ENCODE measurements at regions not wholly inside any gene's neighbourhood (a gene's known extent, or its start where the extent isn't known, plus 50 kb on each side); places are given as distances from the start of the nearest gene placed in this dataset.
A peak's percentile ranks its signal among the peaks of the same experiment; 100 is the strongest.

DNA sequence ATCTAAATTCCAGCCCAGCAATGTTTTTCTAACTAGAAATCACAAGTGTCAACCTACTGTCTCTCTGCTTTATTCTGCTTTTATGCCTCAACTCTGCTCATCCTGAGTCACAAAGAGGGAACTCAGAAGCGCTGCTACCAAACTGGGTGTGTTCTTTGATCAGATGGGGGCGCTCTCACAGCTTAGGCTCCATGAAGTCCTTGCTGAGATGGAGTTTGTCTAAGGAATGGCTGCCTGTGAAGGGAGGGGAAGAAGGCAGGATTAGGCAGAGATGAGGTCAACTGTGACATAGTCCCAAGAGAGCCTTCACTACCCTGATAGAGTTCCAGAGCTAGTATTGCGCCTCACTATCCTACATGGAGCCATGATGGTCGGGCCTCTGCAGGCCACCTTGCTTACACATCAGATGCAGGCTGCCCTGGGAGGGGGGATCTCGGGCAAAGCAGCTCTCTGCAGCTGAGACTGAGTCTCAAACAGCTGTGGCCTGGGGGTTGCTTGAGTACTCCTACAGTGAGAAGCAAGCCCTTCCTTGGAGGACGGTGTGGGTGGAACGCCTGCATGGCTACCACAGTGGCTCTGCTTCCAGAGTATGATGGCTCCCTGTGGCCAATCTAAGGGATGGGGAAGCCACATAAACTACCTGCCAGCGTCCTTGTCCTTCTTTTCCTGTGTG, 219.9 kb downstream of the CCNG2 start:
- no peaks in the 10 kb centered on the region for H4K20me1 ChIP-seq (ENCODE audit: low read depth)
- H3K9me3 ChIP-seq (ENCODE audit: low read depth), result no peaks in the 10 kb centered on the region
- no peaks in the 10 kb centered on the region for H3F3A ChIP-seq (ENCODE audit: low read depth)
- DNase-seq (ENCODE audit: low spot score), result peak; percentile 18
- H3K9ac ChIP-seq, result no peak overlapping the region
- no peaks in the 10 kb centered on the region for H3K36me3 ChIP-seq
- H3K79me2 ChIP-seq (ENCODE audit: low read depth), result no peaks in the 10 kb centered on the region
- H3K4me1 ChIP-seq, result no peaks in the 10 kb centered on the region
- Mint-ChIP-seq H3K4me3 (no peak overlapping the region), H3K9me3 (no peaks in the 10 kb centered on the region), H3K4me1 (no peaks in the 10 kb centered on the region), H3K36me3 (no peaks in the 10 kb centered on the region), H3K27me3 (ENCODE audit: insufficient read depth, low read depth) (no peaks in the 10 kb centered on the region), H3K27ac (no peak overlapping the region)
- no peak overlapping the region for H3K27ac ChIP-seq
- TF ChIP-seq EZH2phosphoT487 (IDR thresholded peaks at IDR 0.05) (no peak), EZH2 (IDR thresholded peaks at IDR 0.05) (no peak)
- TF ChIP-seq, protein P1, sequence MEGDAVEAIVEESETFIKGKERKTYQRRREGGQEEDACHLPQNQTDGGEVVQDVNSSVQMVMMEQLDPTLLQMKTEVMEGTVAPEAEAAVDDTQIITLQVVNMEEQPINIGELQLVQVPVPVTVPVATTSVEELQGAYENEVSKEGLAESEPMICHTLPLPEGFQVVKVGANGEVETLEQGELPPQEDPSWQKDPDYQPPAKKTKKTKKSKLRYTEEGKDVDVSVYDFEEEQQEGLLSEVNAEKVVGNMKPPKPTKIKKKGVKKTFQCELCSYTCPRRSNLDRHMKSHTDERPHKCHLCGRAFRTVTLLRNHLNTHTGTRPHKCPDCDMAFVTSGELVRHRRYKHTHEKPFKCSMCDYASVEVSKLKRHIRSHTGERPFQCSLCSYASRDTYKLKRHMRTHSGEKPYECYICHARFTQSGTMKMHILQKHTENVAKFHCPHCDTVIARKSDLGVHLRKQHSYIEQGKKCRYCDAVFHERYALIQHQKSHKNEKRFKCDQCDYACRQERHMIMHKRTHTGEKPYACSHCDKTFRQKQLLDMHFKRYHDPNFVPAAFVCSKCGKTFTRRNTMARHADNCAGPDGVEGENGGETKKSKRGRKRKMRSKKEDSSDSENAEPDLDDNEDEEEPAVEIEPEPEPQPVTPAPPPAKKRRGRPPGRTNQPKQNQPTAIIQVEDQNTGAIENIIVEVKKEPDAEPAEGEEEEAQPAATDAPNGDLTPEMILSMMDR (IDR thresholded peaks at IDR 0.05), result peak; percentile 26
- H3K4me2 ChIP-seq, result no peak overlapping the region
- H3K27me3 ChIP-seq, result no peaks in the 10 kb centered on the region
- no peak overlapping the region for H3K4me3 ChIP-seq
- no peak overlapping the region for H2AFZ ChIP-seq (replicated peaks)

DNA sequence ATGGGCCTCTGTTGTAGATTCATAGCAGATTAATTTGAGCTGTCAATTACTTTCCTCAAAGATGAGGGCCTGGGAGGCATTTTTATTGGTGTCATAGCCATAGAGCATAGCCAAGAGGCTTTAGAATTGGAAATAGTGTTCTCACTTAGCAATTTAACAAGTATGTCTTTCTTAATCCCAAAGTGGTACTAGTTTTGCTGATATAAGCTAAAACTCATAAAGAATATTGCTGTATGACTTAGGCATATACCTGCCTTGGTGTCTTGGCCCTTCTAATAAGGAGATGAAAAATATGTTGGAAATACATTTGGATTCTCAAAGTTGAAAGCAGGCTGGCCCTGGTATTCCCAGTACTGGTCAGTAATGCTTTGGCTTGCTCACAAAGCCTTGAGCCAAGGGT, 221.5 kb upstream of the CXCL13 start:
- Histone ChIP-seq H3K9me3 (ENCODE audit: low read depth) (no peaks in the 10 kb centered on the region), H3K79me2 (ENCODE audit: low read depth) (no peaks in the 10 kb centered on the region), H2AFZ (replicated peaks) (no peak overlapping the region), H3K9ac (no peak overlapping the region), H4K20me1 (ENCODE audit: low read depth) (no peaks in the 10 kb centered on the region), H3K27me3 (no peaks in the 10 kb centered on the region), H3K27ac (no peak overlapping the region), H3K4me2 (no peak overlapping the region), H3F3A (ENCODE audit: low read depth) (no peaks in the 10 kb centered on the region), H3K36me3 (no peaks in the 10 kb centered on the region), H3K4me3 (no peak overlapping the region), H3K4me1 (no peaks in the 10 kb centered on the region)
- Mint-ChIP-seq H3K27me3 (ENCODE audit: insufficient read depth, low read depth) (no peaks in the 10 kb centered on the region), H3K4me1 (no peaks in the 10 kb centered on the region), H3K36me3 (no peaks in the 10 kb centered on the region), H3K4me3 (no peak overlapping the region), H3K9me3 (no peaks in the 10 kb centered on the region), H3K27ac (no peak overlapping the region)
- no peak for DNase-seq (ENCODE audit: low spot score)
- TF ChIP-seq, protein P1 (IDR thresholded peaks at IDR 0.05), result no peak
- no peak for TF ChIP-seq EZH2 (IDR thresholded peaks at IDR 0.05)
- no peak for TF ChIP-seq EZH2phosphoT487 (IDR thresholded peaks at IDR 0.05)

DNA sequence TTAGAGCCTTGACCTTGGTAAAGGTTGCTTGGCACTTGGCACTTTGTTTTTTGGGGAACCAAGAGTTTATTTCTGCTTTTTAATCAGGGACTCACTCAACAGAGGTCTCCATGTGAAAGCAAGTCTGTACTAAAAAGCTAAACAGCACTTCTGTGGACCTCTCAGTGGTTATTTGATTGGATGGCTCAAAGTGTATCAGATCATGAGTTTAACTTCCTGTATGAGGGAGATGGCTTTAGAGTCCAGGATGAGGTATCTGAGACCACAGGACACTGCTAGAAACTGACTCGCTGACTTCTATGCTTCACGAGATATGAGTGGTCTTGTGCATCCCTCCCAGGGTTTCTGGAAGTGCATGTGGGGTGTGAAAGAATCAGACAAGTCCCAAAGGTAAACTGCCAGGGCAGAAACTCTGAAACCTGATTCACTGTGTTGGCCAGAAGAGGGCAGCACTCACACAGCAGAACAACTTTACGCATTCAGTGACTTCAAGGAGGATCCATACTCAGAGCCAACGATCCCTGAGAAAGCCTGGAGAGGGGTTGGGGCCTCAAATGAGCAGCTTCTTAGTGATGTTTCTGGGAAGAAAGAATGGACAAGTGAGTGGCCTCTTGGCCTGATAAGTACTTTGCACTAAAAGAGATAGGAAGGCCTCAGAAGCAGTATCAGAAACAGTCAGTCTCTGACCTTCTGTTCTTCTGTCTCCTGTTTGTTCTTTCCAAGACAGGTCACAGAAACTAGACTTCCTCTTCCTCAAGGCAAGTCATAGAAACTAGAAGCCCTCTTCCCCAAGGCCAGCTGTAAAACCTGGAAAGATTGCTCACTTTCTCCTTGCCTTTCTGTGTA, 220.3 kb upstream of the CXCL13 start:
- Mint-ChIP-seq H3K27ac (no peak overlapping the region), H3K4me1 (no peaks in the 10 kb centered on the region), H3K9me3 (no peaks in the 10 kb centered on the region), H3K36me3 (no peaks in the 10 kb centered on the region), H3K4me3 (no peak overlapping the region), H3K27me3 (ENCODE audit: insufficient read depth, low read depth) (peaks cover 2% of the 10 kb centered on the region)
- Histone ChIP-seq H3K27ac (no peak overlapping the region), H3K9ac (peak overlapping the region; percentile 3), H3K36me3 (no peaks in the 10 kb centered on the region), H3F3A (ENCODE audit: low read depth) (no peaks in the 10 kb centered on the region), H3K4me2 (no peak overlapping the region), H3K4me3 (no peak overlapping the region), H3K9me3 (ENCODE audit: low read depth) (no peaks in the 10 kb centered on the region), H3K27me3 (no peaks in the 10 kb centered on the region), H3K79me2 (ENCODE audit: low read depth) (no peaks in the 10 kb centered on the region), H4K20me1 (ENCODE audit: low read depth) (no peaks in the 10 kb centered on the region), H2AFZ (replicated peaks) (peak overlapping the region; percentile 73), H3K4me1 (no peaks in the 10 kb centered on the region)
- TF ChIP-seq, protein P1 (IDR thresholded peaks at IDR 0.05), result peak; percentile 88
- no peak for TF ChIP-seq EZH2phosphoT487 (IDR thresholded peaks at IDR 0.05)
- TF ChIP-seq EZH2 (IDR thresholded peaks at IDR 0.05), result no peak
- DNase-seq (ENCODE audit: low spot score), result peak; percentile 78
